Panc1 (cell line): ENCODE measurements at regions not wholly inside any gene's neighbourhood (a gene's known extent, or its start where the extent isn't known, plus 50 kb on each side); places are given as distances from the start of the nearest gene placed in this dataset.

Experiments used
- ATAC-seq: fragments of 200-7000 bp; cut with Tn5 transposase; 2 replicates; pipeline ENCODE4 v1.9.1; 2020; ENCODE audit warnings: mild to moderate bottlenecking, moderate library complexity
- BruUV-seq: library from RNA; stranded (reverse); fragments of 400-500 nt; replicated peaks from 2 replicates; lab custom pipeline; 2021; lab: Mats Ljungman, UMichigan
- CTCF ChIA-PET: fragments of 300-600 bp; sonication (Branson Sonifier 250); formaldehyde crosslinking; loops from one replicate; lab custom pipeline; 2022; ENCODE audit warnings: antibody characterized with exemption; lab: Charles Lee
- POLR2A ChIA-PET: fragments of 300-600 bp; sonication (Branson Sonifier 250); formaldehyde crosslinking; loops from one replicate; lab custom pipeline; 2022; ENCODE audit warnings: antibody characterized with exemption; lab: Charles Lee
- DNase-seq: peaks from one replicate; pipeline ENCODE4 v3.0.0-alpha.2; 2010; ENCODE audit warnings: low read depth, low spot score
- H3K27ac ChIP-seq: 2 replicates; pipeline ENCODE4 v1.5.1; 2011; ENCODE audit warnings: mild to moderate bottlenecking, low read length, inconsistent platforms
- H3K27me3 ChIP-seq: fragments of 200-500 bp; sonication (Bioruptor generic); 2 replicates; pipeline ENCODE4 v1.6.0; 2014; ENCODE audit warnings: low read length, inconsistent platforms; ENCODE audit not compliant: control insufficient read depth, insufficient read depth
- H3K36me3 ChIP-seq: fragments of 200-500 bp; sonication (Bioruptor generic); 2 replicates; pipeline ENCODE4 v1.5.1; 2014; ENCODE audit warnings: inconsistent platforms, mild to moderate bottlenecking, low read length, moderate library complexity; ENCODE audit not compliant: control insufficient read depth, insufficient read depth
- H3K4me1 ChIP-seq: 2 replicates; pipeline ENCODE4 v1.5.1; 2011; ENCODE audit warnings: inconsistent platforms, mild to moderate bottlenecking, low read length, moderate library complexity; ENCODE audit not compliant: control insufficient read depth, insufficient read depth
- H3K4me3 ChIP-seq, 2 experiments: 2 replicates each; pipeline ENCODE4 v1.5.1; 2011 to 2012; ENCODE audit warnings: low read depth in 2 of 2, low read length in 2 of 2, mild to moderate bottlenecking in 2 of 2, inconsistent platforms in 1 of 2, moderate library complexity in 1 of 2
- H3K9me3 ChIP-seq: fragments of 200-500 bp; sonication (Bioruptor generic); 2 replicates; pipeline ENCODE4 v1.5.1; 2014; ENCODE audit warnings: low read depth, mild to moderate bottlenecking, inconsistent platforms, low read length, moderate library complexity; ENCODE audit not compliant: control insufficient read depth, insufficient read depth
- POLR2AphosphoS5 ChIP-seq: IDR thresholded peaks from 2 replicates; pipeline ENCODE4 v1.6.1; 2012; ENCODE audit warnings: mild to moderate bottlenecking, low read depth, low read length, moderate library complexity
- SIN3A ChIP-seq: IDR thresholded peaks from 2 replicates; pipeline ENCODE4 v1.6.1; 2012; ENCODE audit warnings: low read depth, mild to moderate bottlenecking, low read length, moderate library complexity, borderline replicate concordance; ENCODE audit not compliant: insufficient read depth
- TCF7L2 ChIP-seq: IDR thresholded peaks from 2 replicates; pipeline ENCODE4 v1.6.1; 2011; ENCODE audit warnings: mild to moderate bottlenecking, low read depth, low read length, inconsistent platforms
- in situ Hi-C: cut with HindIII; loops from 2 replicates; pipeline ENCODE4 v1.10.0; 2016; ENCODE audit warnings: low sequenced_read_pairs, low pct_unique_long_range_greater_than_20kb
- intact Hi-C: fragments of 100-400 bp; cut with micrococcal nuclease; formaldehyde crosslinking; loops from one replicate; pipeline ENCODE4 v1.10.0; 2022; ENCODE audit not compliant: unreplicated experiment
- TF ChIP-seq, protein P1 (sequence below): fragments of 450-650 bp; IDR thresholded peaks from 2 replicates; pipeline ENCODE4 v1.5.1; 2017; ENCODE audit warnings: mild to moderate bottlenecking
- TF ChIP-seq, protein P2 (sequence below), 2 experiments: IDR thresholded peaks; 2 replicates each; pipeline ENCODE4 v1.6.1; 2011 to 2012; ENCODE audit warnings: low read depth in 2 of 2, control low read depth in 1 of 2, low read length in 1 of 2, mild to moderate bottlenecking in 1 of 2, moderate library complexity in 1 of 2; ENCODE audit not compliant: insufficient read depth in 1 of 2

DNA sequence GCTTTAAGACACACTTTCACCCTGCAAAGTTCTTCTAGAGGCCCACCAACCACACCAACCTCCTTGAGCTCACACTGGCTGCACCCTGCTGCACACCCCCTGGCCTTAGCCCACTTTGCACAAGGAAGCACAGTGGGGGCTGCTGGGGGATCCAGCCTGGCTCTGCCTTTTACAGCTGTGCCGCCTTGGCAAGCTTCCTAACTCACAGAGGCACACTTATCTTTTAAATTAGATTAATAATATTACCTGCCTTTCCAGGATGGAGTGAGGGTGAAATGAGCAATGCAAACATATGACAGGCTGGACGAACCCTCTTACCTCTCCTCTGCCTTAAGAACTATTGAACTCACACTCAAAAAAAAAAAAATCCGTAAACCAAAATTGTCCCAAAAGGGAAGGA, 715.8 kb upstream of the ID2 start:
- Histone ChIP-seq H3K9me3 (no peaks in the 10 kb centered on the region), H3K27ac (no peak overlapping the region), H3K4me3 (no peak overlapping the region), H3K36me3 (no peaks in the 10 kb centered on the region), H3K27me3 (no peaks in the 10 kb centered on the region), H3K4me1 (no peaks in the 10 kb centered on the region)
- TF ChIP-seq, protein P1, sequence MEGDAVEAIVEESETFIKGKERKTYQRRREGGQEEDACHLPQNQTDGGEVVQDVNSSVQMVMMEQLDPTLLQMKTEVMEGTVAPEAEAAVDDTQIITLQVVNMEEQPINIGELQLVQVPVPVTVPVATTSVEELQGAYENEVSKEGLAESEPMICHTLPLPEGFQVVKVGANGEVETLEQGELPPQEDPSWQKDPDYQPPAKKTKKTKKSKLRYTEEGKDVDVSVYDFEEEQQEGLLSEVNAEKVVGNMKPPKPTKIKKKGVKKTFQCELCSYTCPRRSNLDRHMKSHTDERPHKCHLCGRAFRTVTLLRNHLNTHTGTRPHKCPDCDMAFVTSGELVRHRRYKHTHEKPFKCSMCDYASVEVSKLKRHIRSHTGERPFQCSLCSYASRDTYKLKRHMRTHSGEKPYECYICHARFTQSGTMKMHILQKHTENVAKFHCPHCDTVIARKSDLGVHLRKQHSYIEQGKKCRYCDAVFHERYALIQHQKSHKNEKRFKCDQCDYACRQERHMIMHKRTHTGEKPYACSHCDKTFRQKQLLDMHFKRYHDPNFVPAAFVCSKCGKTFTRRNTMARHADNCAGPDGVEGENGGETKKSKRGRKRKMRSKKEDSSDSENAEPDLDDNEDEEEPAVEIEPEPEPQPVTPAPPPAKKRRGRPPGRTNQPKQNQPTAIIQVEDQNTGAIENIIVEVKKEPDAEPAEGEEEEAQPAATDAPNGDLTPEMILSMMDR: no peak
- no peak for TF ChIP-seq TCF7L2
- TF ChIP-seq SIN3A: no peak
- no peak for TF ChIP-seq POLR2AphosphoS5
- TF ChIP-seq, protein P2, sequence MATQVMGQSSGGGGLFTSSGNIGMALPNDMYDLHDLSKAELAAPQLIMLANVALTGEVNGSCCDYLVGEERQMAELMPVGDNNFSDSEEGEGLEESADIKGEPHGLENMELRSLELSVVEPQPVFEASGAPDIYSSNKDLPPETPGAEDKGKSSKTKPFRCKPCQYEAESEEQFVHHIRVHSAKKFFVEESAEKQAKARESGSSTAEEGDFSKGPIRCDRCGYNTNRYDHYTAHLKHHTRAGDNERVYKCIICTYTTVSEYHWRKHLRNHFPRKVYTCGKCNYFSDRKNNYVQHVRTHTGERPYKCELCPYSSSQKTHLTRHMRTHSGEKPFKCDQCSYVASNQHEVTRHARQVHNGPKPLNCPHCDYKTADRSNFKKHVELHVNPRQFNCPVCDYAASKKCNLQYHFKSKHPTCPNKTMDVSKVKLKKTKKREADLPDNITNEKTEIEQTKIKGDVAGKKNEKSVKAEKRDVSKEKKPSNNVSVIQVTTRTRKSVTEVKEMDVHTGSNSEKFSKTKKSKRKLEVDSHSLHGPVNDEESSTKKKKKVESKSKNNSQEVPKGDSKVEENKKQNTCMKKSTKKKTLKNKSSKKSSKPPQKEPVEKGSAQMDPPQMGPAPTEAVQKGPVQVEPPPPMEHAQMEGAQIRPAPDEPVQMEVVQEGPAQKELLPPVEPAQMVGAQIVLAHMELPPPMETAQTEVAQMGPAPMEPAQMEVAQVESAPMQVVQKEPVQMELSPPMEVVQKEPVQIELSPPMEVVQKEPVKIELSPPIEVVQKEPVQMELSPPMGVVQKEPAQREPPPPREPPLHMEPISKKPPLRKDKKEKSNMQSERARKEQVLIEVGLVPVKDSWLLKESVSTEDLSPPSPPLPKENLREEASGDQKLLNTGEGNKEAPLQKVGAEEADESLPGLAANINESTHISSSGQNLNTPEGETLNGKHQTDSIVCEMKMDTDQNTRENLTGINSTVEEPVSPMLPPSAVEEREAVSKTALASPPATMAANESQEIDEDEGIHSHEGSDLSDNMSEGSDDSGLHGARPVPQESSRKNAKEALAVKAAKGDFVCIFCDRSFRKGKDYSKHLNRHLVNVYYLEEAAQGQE (IDR thresholded peaks at IDR 0.05; ENCODE audit: insufficient read depth in 1 of 2, low read depth in 2 of 2, low read length in 1 of 2): no peak
- BruUV-seq: no TSS peak
- intact Hi-C loops (no loop called here), in situ Hi-C loops (no loop called here)
- ChIA-PET POLR2A (no interaction called here), CTCF (no interaction called here)
- DNase-seq (no peak), ATAC-seq (no peak)

DNA sequence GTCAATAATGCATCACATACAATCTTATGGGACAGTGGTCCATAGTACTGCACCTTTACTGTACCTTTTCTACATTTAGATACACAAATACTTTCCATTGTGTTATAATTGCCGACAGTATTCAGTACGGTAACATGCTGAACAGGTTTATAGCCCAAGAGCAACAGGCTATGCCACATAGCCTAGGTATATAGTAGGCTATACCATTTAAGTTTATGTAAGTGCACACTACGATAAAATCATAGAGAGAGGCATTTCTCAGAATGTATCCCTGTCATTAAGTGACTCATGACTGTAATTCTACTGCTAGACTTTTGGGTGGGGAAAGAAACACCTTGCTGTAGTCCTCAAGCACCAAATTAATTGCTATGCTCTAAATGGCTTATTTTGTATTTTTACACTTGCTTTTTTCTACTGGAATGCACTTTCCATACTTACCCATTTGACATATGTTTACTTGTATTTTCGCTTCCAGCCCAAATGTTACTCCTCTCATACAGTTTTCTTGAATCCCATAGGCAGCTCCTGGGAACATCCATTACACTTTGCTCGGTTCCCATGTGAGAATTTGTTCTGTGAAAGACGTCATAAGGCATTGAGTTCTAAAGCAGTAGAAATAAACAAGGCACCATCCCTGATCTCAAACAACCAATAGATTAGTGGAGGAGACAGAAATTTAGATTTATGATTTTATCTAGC, 714.0 kb upstream of the ID2 start:
- in situ Hi-C loops (no loop called here), intact Hi-C loops (no loop called here)
- Histone ChIP-seq H3K27ac (no peak overlapping the region), H3K36me3 (no peaks in the 10 kb centered on the region), H3K4me1 (no peaks in the 10 kb centered on the region), H3K4me3 (no peak overlapping the region), H3K27me3 (no peaks in the 10 kb centered on the region; the same call in 1 of the 2 replicates), H3K9me3 (no peaks in the 10 kb centered on the region)
- TF ChIP-seq, protein P2 (IDR thresholded peaks at IDR 0.05; ENCODE audit: insufficient read depth in 1 of 2, low read depth in 2 of 2, low read length in 1 of 2): no peak
- TF ChIP-seq, protein P1: no peak
- TF ChIP-seq TCF7L2: no peak
- no peak for TF ChIP-seq SIN3A
- TF ChIP-seq POLR2AphosphoS5: no peak
- DNase-seq (no peak), ATAC-seq (no peak)
- ChIA-PET CTCF (no interaction called here), POLR2A (no interaction called here)
- BruUV-seq: no TSS peak
